GM12878 (cell line): ENCODE measurements at regions not wholly inside any gene's neighbourhood (a gene's known extent, or its start where the extent isn't known, plus 50 kb on each side); places are given as distances from the start of the nearest gene placed in this dataset.

ENCODE experiments used
- ATAC-seq: fragments of 200-7000 bp; cut with Tn5 transposase; 3 replicates; pipeline ENCODE4 v1.9.1; 2020; ENCODE audit warnings: mild to moderate bottlenecking, moderate library complexity
- BruUV-seq: library from RNA; stranded (reverse); fragments of 400-500 nt; replicated peaks from 2 replicates; lab custom pipeline; 2021; lab: Mats Ljungman, UMichigan
- CTCF ChIA-PET: fragments of 300-600 bp; sonication (Branson Sonifier 250); formaldehyde crosslinking; extraction: SDS; loops from one replicate; lab custom pipeline; 2021; ENCODE audit warnings: inconsistent platforms; lab: Yijun Ruan, JAX
- POLR2A ChIA-PET: fragments of 350-600 bp; formaldehyde crosslinking; extraction: SDS; loops from one replicate; lab custom pipeline; 2021; ENCODE audit warnings: inconsistent platforms; lab: Charles Lee
- RAD21 ChIA-PET: fragments of 300-600 bp; sonication (Branson Sonifier 250); formaldehyde crosslinking; loops from one replicate; lab custom pipeline; 2023; ENCODE audit warnings: antibody characterized with exemption; ENCODE audit not compliant: unreplicated experiment; lab: Charles Lee
- SMC1A ChIA-PET: fragments of 300-600 bp; sonication (Branson Sonifier 250); formaldehyde crosslinking; loops from one replicate; lab custom pipeline; 2023; ENCODE audit not compliant: unreplicated experiment, uncharacterized antibody; lab: Charles Lee
- DNase-seq: peaks from one replicate; pipeline ENCODE4 v3.0.0-alpha.2; 2011; ENCODE audit warnings: low read depth, low spot score
- FAIRE-seq: peaks from 3 replicates; lab custom pipeline; 2011; peaks lifted over from hg19 to GRCh38; lab: Jason Lieb, UNC
- H2AFZ ChIP-seq: 2 replicates; pipeline ENCODE4 v1.6.0; 2011; ENCODE audit warnings: low read depth, low read length, control low read depth; ENCODE audit not compliant: control insufficient read depth
- H3K27ac ChIP-seq: 2 replicates; pipeline ENCODE4 v1.5.1; 2011; ENCODE audit warnings: control low read depth; ENCODE audit not compliant: control insufficient read depth, insufficient read depth
- H3K27me3 ChIP-seq, 2 experiments: replicated peaks in 1 of 2; 2 replicates each; pipeline versions ENCODE4 v1.6.0 to v1.6.1; 2011; ENCODE audit warnings: low read length in 1 of 2; ENCODE audit not compliant: control insufficient read depth in 2 of 2, insufficient read depth in 2 of 2
- H3K36me3 ChIP-seq, 2 experiments: 2 replicates each; pipeline ENCODE4 v1.5.1; 2011; ENCODE audit warnings: low read length in 1 of 2; ENCODE audit not compliant: control insufficient read depth in 2 of 2, insufficient read depth in 2 of 2
- H3K4me1 ChIP-seq: 2 replicates; pipeline ENCODE4 v1.6.1; 2011; ENCODE audit warnings: mild to moderate bottlenecking, low read length, moderate library complexity, mixed read lengths; ENCODE audit not compliant: control insufficient read depth, insufficient read depth
- H3K4me2 ChIP-seq: 2 replicates; pipeline ENCODE4 v1.6.0; 2011; ENCODE audit warnings: control low read depth; ENCODE audit not compliant: control insufficient read depth, insufficient read depth
- H3K4me3 ChIP-seq: fragments of 200-600 bp; sonication (generic); 2 replicates; pipeline ENCODE4 v1.5.1; 2016
- H3K79me2 ChIP-seq: 2 replicates; pipeline ENCODE4 v1.6.0; 2011; ENCODE audit warnings: low read length; ENCODE audit not compliant: control insufficient read depth, insufficient read depth
- H3K9ac ChIP-seq: 2 replicates; pipeline ENCODE4 v1.8.0; 2011; ENCODE audit warnings: low read length, control low read depth, mixed read lengths; ENCODE audit not compliant: control insufficient read depth, insufficient read depth
- H3K9me3 ChIP-seq: replicated peaks from 3 replicates; pipeline ENCODE4 v1.5.1; 2011; ENCODE audit warnings: mild to moderate bottlenecking, low read length; ENCODE audit not compliant: control insufficient read depth, insufficient read depth
- H4K20me1 ChIP-seq: 2 replicates; pipeline ENCODE4 v1.6.0; 2011; ENCODE audit not compliant: control insufficient read depth, insufficient read depth
- BACH1 ChIP-seq: fragments of 450-650 bp; IDR thresholded peaks from 2 replicates; pipeline ENCODE4 v1.6.1; 2017; ENCODE audit warnings: mild to moderate bottlenecking, borderline replicate concordance
- BCLAF1 ChIP-seq: fragments of 450-650 bp; IDR thresholded peaks from 2 replicates; pipeline ENCODE4 v1.6.1; 2017; ENCODE audit warnings: antibody characterized with exemption, mild to moderate bottlenecking, moderate library complexity
- BRCA1 ChIP-seq: IDR thresholded peaks from 2 replicates; pipeline ENCODE4 v1.6.1; 2011; ENCODE audit warnings: low read depth, low read length, improper control_type of control experiment
- CREB1 ChIP-seq: IDR thresholded peaks from 2 replicates; pipeline ENCODE4 v1.6.1; 2012; ENCODE audit warnings: low read depth, mild to moderate bottlenecking, inconsistent platforms
- E2F4 ChIP-seq: IDR thresholded peaks from 2 replicates; pipeline ENCODE4 v1.6.1; 2012; ENCODE audit warnings: low read depth, low read length, improper control_type of control experiment
- EP300 ChIP-seq, 2 experiments: fragments of 150-350 bp in 1 of 2; IDR thresholded peaks; 2 replicates each; pipeline ENCODE4 v1.6.1; 2011 to 2012; ENCODE audit warnings: low read depth in 2 of 2, low read length in 2 of 2, borderline replicate concordance in 1 of 2, improper control_type of control experiment in 1 of 2, inconsistent platforms in 1 of 2; ENCODE audit not compliant: control insufficient read depth in 1 of 2
- HDGF ChIP-seq: fragments of 450-650 bp; IDR thresholded peaks from 2 replicates; pipeline ENCODE4 v1.6.1; 2016; ENCODE audit warnings: antibody characterized with exemption
- MEF2A ChIP-seq: IDR thresholded peaks from 2 replicates; pipeline ENCODE4 v1.6.1; 2011; ENCODE audit warnings: low read depth, mild to moderate bottlenecking, low read length, moderate library complexity; ENCODE audit not compliant: insufficient read depth
- NFYA ChIP-seq: IDR thresholded peaks from 2 replicates; pipeline ENCODE4 v1.6.1; 2011; ENCODE audit warnings: low read depth, mild to moderate bottlenecking, low read length, improper control_type of control experiment, borderline replicate concordance
- NFYB ChIP-seq: IDR thresholded peaks from 2 replicates; pipeline ENCODE4 v1.6.1; 2011; ENCODE audit warnings: low read depth, mild to moderate bottlenecking, low read length, improper control_type of control experiment, moderate library complexity; ENCODE audit not compliant: insufficient read depth
- SMAD5 ChIP-seq: IDR thresholded peaks from 2 replicates; pipeline ENCODE4 v1.6.1; 2016; ENCODE audit warnings: antibody characterized with exemption, low read depth
- STAT3 ChIP-seq: IDR thresholded peaks from 2 replicates; pipeline ENCODE4 v1.6.1; 2011; ENCODE audit warnings: low read depth, low read length, improper control_type of control experiment
- in situ Hi-C: fragments of 300-500 bp; cut with MboI; formaldehyde crosslinking; loops from 9 replicates; pipeline ENCODE4 v1.14.3; 2018; ENCODE audit warnings: mixed read lengths
- intact Hi-C: fragments of 100-400 bp; cut with micrococcal nuclease; formaldehyde crosslinking; loops from one replicate; pipeline ENCODE4 v1.14.2; 2022; ENCODE audit not compliant: unreplicated experiment

GRCh38 chr5:99724732-99725290 lies 796.0 kb upstream of the CHD1 start (continued):
- TF ChIP-seq BCLAF1: no peak
- TF ChIP-seq NFYB: no peak
- no peak for TF ChIP-seq HDGF
- TF ChIP-seq MEF2A: no peak
- TF ChIP-seq, all 136 proteins: peak for 0

- no TSS peak for BruUV-seq
- Histone ChIP-seq H3K9ac (no peak overlapping the region), H3K9me3 (no peaks in the 10 kb centered on the region), H3K4me1 (no peaks in the 10 kb centered on the region), H3K4me2 (no peak overlapping the region), H3K4me3 (no peak overlapping the region), H2AFZ (no peak overlapping the region), H3K27ac (no peak overlapping the region), H4K20me1 (no peaks in the 10 kb centered on the region), H3K27me3 (no peaks in the 10 kb centered on the region), H3K79me2 (no peaks in the 10 kb centered on the region), H3K36me3 (no peaks in the 10 kb centered on the region)
- intact Hi-C loops: no loop called here
- in situ Hi-C loops: no loop called here
- DNase-seq (no peak), ATAC-seq (no peak), FAIRE-seq (no peak)
- ChIA-PET CTCF (no interaction called here), POLR2A (no interaction called here), RAD21 (no interaction called here), SMC1A (no interaction called here)
- TF ChIP-seq NFYA (no peak), STAT3 (no peak), CREB1 (no peak), E2F4 (no peak), BRCA1 (no peak), EP300 (IDR thresholded peaks at IDR 0.05; ENCODE audit: borderline replicate concordance in 1 of 2, control insufficient read depth in 1 of 2, low read depth in 2 of 2, low read length in 2 of 2) (no peak), BACH1 (no peak), SMAD5 (no peak)
Observed at GRCh38 chr5:99721506-99721905, 792.7 kb upstream of the CHD1 start.
